HG03342 (cell line): ENCODE measurements at regions not wholly inside any gene's neighbourhood (a gene's known extent, or its start where the extent isn't known, plus 50 kb on each side); places are given as distances from the start of the nearest gene placed in this dataset.
"Not testable (repeated sequence)": the region's sequence is repeated elsewhere in the genome, so short reads cannot be mapped to it uniquely, and the experiment has no call there.

ENCODE experiments used
- ATAC-seq: cut with Tn5 transposase; IDR thresholded peaks from one replicate; pipeline ENCODE4 v1.9.1; 2021; ENCODE audit warnings: mild to moderate bottlenecking, moderate library complexity; ENCODE audit not compliant: unreplicated experiment

- ATAC-seq = no peak
Measured at GRCh38 chr10:56547163-56547562, 186.1 kb upstream of the ZWINT start.

DNA sequence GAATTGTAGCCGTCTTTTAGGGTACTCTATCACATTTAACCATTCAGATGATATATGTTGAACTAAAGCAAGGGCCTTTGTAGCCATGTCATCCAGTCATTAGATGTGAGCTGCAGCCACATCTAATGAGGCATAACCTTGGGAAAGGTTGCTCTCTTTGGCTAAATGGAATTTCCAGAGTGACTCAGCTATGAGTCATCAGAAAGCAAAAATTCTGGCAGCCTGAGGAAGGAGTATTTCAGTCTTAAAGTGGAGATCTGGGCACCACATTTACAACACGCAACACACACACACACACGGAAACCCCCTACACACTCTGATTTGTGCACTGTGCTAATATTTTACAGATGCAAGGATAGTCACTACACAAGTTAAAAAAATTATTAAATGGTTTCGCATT is 176.9 kb upstream of the ZWINT start:
- no peak for ATAC-seq

DNA sequence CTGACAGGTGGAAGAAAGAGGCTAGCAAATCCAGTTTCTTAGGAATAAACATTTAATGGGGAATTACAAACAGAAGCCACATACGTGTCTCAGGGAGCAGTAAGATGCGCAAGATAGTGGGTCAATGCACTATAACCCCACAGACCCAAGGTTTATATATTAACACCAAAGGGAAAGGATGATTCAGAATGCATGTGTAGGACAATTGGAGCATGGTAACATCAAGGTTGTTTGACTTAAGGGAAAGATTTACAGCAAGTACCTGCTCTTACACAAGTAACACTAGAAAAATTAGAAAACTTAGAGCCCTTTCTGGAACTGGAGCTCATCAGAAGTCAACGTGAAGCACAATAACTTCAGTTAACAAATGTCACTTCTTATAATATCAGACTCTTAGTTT is 161.1 kb upstream of the ZWINT start:
- no peak for ATAC-seq

DNA sequence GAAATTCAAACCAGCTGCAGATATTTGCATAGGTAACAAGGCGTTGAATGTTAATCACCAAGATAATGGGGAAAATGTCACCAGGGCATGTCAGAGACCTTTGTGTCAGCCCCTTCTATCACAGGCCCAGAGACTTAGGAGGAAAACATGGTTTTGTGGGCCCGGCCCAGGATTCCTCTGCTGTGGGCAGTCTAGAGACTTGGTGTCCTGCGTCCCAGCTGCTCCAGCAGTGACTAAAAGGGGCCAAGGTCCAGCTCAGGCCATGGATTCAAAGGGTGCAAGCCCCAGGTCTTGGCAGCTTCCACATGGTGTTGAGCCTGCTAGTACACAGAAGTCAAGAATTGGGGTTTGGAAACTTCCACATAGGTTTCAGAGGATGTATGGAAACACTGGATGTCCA is 147.5 kb upstream of the ZWINT start:
- no peak for ATAC-seq

GRCh38 chr10:56507033-56507432 is 146.0 kb upstream of the ZWINT start:
- no peak for ATAC-seq

GRCh38 chr10:56505555-56505954 is 144.5 kb upstream of the ZWINT start:
- no peak for ATAC-seq

DNA sequence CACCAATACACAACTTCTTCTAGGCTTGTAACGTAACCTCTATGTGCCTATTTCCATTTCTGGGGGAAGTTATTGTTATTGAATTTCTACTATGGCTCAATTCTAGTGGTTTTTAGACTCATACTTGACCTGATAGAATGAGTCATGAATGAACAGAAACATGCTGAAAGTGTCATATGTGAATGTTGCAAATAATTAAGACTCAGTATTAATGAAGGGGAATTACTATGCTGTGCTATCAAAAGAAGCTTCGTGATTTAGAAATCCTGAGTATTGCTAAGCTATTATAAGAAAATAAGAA is 135.1 kb upstream of the ZWINT start:
- no peak for ATAC-seq

DNA sequence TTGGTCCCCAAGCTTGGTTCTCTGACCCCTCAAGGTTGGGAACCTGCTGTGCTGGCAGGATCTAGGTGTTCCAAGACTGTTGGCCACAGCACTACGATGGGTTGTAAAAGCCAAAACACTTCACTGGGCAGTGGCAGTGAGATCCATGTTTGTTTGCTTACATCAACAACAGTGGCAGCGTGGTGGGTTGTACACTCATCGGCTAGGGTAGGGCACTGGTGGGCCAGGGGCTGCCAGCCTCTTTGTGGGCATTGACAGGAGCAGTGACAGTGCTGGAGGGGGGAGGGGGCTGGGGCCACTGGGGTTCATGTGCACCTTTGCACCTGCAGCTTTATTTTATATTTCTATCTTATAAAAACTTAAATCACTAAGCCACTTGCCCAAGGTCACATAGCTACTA is 126.7 kb upstream of the ZWINT start:
- ATAC-seq = no peak

- no peak for ATAC-seq
Measured at GRCh38 chr10:56481521-56482091, 120.5 kb upstream of the ZWINT start.

DNA sequence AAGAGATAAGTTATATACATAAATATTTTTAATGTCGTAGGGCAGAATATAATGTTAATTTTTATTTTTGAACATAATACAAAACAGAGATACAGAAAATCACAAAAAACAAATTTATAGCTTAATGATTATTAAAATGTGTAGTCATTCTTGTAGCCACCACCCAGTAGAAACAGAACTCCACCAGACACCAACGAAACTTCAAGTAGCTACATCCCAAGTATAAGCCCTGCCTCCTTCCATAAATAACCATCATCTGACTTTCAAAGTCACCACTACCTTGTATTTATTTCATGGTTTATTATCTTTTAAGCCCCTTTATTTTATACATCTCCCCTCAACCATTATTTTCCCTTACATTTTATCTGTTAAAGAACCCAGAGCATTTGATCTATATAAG is 111.9 kb upstream of the ZWINT start:
- no peak for ATAC-seq

DNA sequence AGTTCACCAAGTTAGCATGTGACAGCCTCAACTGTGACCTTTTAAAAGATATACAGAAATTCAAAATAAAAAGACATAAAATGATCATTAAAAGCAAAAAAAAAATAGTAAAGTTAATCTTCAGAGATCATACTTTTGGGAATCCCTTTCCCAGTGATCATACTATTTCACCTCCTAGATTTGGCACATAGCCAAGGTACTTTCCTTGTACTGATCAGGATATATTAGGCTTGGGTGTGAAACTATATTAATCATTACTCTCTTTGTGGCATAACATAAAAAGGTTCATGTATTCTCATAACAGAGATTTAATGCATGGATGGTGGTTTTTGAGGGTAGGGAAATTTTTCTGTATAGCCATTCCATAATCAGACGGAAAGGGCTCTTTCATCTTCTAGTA is 109.6 kb upstream of the ZWINT start:
- ATAC-seq = no peak

GRCh38 chr10:56469482-56469881 is 108.4 kb upstream of the ZWINT start:
- no peak for ATAC-seq

DNA sequence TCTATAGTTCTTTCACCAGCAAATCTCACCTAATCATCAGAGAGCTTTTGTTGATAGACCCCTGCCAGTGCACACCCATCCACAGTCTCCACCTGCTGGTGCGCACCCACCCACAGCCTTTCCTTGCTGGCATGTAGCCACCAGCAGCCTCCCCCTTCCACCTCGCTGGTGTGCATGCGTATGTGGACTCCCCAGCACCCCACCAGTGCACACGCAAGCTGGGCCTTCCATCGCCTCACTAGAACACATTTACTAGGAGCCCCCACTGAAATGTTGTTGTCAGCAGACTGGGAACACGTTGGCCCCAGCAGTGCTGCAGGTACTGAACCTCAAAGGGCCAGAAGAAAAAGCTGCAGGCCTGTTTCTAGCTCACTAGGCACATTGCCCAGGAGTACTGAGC is 104.9 kb upstream of the ZWINT start:
- no peak for ATAC-seq

DNA sequence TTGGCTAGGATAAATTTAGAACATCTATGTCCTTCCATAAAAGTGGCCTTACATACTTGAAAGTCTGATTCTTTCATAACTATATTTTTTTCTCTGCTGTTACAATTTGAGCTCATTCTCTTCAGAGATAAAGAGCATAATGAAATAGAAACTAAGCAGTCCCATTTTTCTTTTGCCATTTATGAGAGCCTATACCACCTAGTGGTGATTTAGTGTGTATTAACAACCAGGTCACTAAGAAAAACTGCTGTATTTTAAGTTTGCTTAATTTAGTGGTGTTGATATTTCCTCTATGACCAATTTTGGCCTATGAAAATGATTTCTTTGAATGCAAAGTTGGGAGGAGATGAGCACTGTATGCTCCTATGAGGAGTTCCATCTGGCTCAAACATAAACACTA is 88.7 kb upstream of the ZWINT start:
- ATAC-seq = peak; percentile 77

DNA sequence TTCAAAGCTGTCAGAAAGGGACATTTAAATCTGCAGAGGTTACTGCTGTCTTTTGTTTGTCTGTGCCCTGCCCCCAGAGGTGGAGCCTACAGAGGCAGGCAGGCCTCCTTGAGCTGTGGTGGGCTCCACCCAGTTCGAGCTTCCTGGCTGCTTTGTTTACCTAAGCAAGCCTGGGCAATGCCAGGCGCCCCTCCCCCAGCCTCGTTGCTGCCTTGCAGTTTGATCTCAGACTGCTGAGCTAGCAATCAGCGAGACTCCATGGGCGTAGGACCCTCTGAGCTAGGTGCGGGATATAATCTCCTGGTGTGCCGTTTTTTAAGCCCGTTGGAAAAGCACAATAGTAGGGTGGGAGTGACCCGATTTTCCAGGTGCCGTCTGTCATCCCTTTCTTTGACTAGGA is 86.6 kb upstream of the ZWINT start:
- not testable (repeated sequence) for ATAC-seq

DNA sequence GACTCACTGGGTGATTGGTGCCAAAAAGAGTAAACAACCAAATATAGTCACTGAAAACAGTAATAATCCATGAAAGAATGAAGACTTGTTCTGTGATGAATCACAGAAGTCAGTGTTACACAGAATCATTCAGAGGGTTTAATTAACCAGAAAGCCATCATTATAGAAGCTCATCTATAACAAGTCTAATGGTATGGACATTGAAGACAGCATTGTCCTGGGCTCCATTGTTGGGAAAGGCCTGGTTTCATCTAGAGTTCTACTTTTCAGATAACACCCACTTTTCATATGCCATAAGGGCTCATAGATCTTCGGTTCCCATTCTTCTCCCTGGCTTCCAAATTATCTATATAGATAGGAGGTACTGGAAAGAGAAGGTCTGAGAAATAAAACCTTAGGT is 80.3 kb upstream of the ZWINT start:
- not testable (repeated sequence) for ATAC-seq
